H1 (cell line): ENCODE measurements at regions not wholly inside any gene's neighbourhood (a gene's known extent, or its start where the extent isn't known, plus 50 kb on each side); places are given as distances from the start of the nearest gene placed in this dataset.

Experiments used
- CTCF ChIP-seq, 3 experiments: IDR thresholded peaks; 1 replicate in 2 of 3; 2 replicates in 1 of 3; pipeline versions ENCODE4 v1.5.1 to v1.6.1; 2011; ENCODE audit warnings: low read length in 3 of 3, mild to moderate bottlenecking in 3 of 3, inconsistent platforms in 2 of 3, low read depth in 1 of 3, moderate library complexity in 1 of 3; ENCODE audit not compliant: insufficient read depth in 1 of 3; ENCODE audit errors: control extremely low read depth in 1 of 3
- EZH2 ChIP-seq: fragments of 200-600 bp; sonication (generic); IDR thresholded peaks from 2 replicates; pipeline ENCODE4 v1.7.1; 2012; ENCODE audit warnings: low read depth, mild to moderate bottlenecking, moderate library complexity, low read length, inconsistent platforms; ENCODE audit not compliant: severe bottlenecking

- peak in 2 of 3 experiments; percentile 68 to 95; a peak in 3 of 4 replicates for TF ChIP-seq CTCF (IDR thresholded peaks at IDR 0.05; ENCODE audit: control extremely low read depth in 1 of 3, insufficient read depth in 1 of 3, low read depth in 1 of 3, low read length in 3 of 3)
- TF ChIP-seq EZH2, result no peak
Measured at GRCh38 chr2:42931146-42931817, 138.9 kb upstream of the HAAO start.
